CD4-positive, alpha-beta T cell treated with Interleukin-17A for 4 hours (primary cell): ENCODE measurements at regions not wholly inside any gene's neighbourhood (a gene's known extent, or its start where the extent isn't known, plus 50 kb on each side); places are given as distances from the start of the nearest gene placed in this dataset.
A peak's percentile ranks its signal among the peaks of the same experiment; 100 is the strongest.

ENCODE experiments used
- DNase-seq: peaks from one replicate; pipeline ENCODE4 v3.0.0-alpha.2; 2020; ENCODE audit warnings: mixed read lengths

- DNase-seq: no peak
Measured at GRCh38 chr12:81950871-81951270, 191.7 kb upstream of the PPFIA2 start.

GRCh38 chr12:81949841-81950308 lies 190.7 kb upstream of the PPFIA2 start:
- DNase-seq: no peak

GRCh38 chr12:81949416-81949815 lies 190.3 kb upstream of the PPFIA2 start:
- no peak for DNase-seq

- no peak for DNase-seq
Measured at GRCh38 chr12:81944886-81945285, 185.7 kb upstream of the PPFIA2 start.

- peak; percentile 6 for DNase-seq
Measured at GRCh38 chr12:81942594-81942993, 183.4 kb upstream of the PPFIA2 start.

- no peak for DNase-seq
Measured at GRCh38 chr12:81930037-81930436, 170.9 kb upstream of the PPFIA2 start.

- DNase-seq: peak; percentile 3
Measured at GRCh38 chr12:81896771-81897170, 137.6 kb upstream of the PPFIA2 start.

- no peak for DNase-seq
Measured at GRCh38 chr12:81888961-81889360, 129.8 kb upstream of the PPFIA2 start.

- no peak for DNase-seq
Measured at GRCh38 chr12:81888106-81888740, 129.1 kb upstream of the PPFIA2 start.

GRCh38 chr12:81874586-81874985 lies 115.4 kb upstream of the PPFIA2 start:
- no peak for DNase-seq

- DNase-seq: no peak
Measured at GRCh38 chr12:81874166-81874565, 115.0 kb upstream of the PPFIA2 start.

GRCh38 chr12:81872400-81872799 lies 113.2 kb upstream of the PPFIA2 start:
- no peak for DNase-seq

GRCh38 chr12:81866081-81866480 lies 106.9 kb upstream of the PPFIA2 start:
- no peak for DNase-seq

GRCh38 chr12:81863406-81863805 lies 104.3 kb upstream of the PPFIA2 start:
- no peak for DNase-seq

GRCh38 chr12:81859521-81859920 lies 100.4 kb upstream of the PPFIA2 start:
- DNase-seq: no peak

GRCh38 chr12:81843599-81843998 lies 84.4 kb upstream of the PPFIA2 start:
- DNase-seq: no peak

- DNase-seq: no peak
Measured at GRCh38 chr12:81835783-81836182, 76.6 kb upstream of the PPFIA2 start.

GRCh38 chr12:81819991-81820633 lies 61.0 kb upstream of the PPFIA2 start:
- no peak for DNase-seq

- DNase-seq: no peak
Measured at GRCh38 chr12:81815611-81816010, 56.5 kb upstream of the PPFIA2 start.

GRCh38 chr12:81811778-81812125 lies 52.6 kb upstream of the PPFIA2 start:
- no peak for DNase-seq

- no peak for DNase-seq
Measured at GRCh38 chr12:81811061-81811777, 52.1 kb upstream of the PPFIA2 start.

GRCh38 chr12:81809829-81810595 lies 50.9 kb upstream of the PPFIA2 start:
- no peak for DNase-seq

- DNase-seq: no peak
Measured at GRCh38 chr12:81809113-81809777, 50.1 kb upstream of the PPFIA2 start.
